NCI-H446 (cell line): ENCODE measurements at regions not wholly inside any gene's neighbourhood (a gene's known extent, or its start where the extent isn't known, plus 50 kb on each side); places are given as distances from the start of the nearest gene placed in this dataset.

Experiments
- DNase-seq, 2 experiments: peaks; one replicate each; lab custom pipeline; 2025; lab: John Stamatoyannopoulos, UW

DNA sequence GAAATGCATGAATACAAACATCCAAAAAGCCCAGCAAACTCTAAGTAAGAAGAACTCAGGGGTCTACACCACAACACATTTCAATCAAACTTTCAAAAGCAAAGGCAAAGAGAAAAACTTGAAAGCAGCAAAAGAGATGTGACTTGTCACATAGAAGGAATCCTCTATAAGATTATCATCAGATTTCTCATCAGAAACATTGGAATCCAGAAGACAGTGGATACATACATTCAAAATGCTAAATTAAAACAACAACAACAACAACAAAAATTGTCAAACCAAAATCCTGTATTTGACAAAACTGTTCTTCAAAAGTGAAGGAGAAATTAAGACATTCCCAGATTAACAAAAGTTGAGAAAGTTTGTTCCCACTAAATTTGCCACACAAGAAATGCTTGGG is 362.7 kb downstream of the ZNF608 start:
- DNase-seq: no peak

DNA sequence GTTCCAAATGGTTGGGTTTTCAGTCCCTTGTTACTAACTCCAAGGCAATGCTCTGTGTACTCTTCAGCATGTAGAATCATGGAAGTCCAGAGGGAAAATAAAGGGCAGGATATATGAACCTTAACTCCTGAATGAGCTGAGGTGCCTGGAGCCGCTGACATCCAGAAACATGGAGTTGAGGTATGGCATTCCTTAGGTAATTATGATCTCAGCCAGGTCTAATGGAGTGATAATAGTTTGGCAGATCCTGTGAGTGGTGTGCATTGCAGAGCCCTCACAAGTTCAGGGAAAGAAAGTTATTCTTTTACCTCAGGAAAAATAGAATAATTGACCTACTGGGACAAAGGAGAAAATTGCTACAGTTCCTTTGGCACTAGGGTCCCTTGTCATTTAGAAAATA is 369.1 kb downstream of the ZNF608 start:
- DNase-seq: no peak

DNA sequence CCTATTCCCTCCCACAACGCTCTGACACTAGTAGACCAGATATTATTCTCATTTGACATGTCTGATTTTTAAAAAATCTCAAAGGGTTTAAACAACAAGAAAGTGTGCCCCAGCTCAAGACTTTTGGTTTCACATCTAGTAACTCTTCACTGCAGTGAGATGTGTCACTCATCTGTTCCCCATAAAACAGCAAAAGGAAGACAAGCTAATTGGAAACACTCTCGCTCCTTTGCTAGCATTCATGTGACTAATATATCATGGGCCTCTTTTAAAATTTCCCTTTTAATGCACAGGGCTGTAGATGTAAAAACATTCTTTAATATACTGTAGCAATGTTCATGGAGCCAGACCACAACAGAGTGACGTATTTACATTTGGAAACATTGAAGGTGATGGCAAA is 372.6 kb downstream of the ZNF608 start:
- no peak for DNase-seq

DNA sequence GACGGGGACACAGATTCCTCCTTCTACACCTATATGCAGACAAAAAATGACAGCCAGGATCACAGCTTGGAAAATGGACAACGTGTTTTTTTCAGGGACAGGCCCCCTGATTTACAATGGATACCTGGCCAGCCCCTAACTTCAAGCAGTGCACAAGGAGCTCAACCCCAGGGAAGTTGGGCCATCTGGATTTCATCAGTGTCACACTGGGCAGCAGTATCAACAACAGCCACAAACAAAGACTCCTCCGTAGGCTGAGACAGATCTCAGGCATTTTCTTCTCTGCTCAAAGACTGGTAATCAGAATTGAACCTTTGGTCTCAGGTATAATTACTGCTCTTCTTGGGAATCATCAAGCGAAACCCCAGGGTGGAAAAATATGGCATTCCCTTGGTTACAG is 374.0 kb downstream of the ZNF608 start:
- no peak for DNase-seq

DNA sequence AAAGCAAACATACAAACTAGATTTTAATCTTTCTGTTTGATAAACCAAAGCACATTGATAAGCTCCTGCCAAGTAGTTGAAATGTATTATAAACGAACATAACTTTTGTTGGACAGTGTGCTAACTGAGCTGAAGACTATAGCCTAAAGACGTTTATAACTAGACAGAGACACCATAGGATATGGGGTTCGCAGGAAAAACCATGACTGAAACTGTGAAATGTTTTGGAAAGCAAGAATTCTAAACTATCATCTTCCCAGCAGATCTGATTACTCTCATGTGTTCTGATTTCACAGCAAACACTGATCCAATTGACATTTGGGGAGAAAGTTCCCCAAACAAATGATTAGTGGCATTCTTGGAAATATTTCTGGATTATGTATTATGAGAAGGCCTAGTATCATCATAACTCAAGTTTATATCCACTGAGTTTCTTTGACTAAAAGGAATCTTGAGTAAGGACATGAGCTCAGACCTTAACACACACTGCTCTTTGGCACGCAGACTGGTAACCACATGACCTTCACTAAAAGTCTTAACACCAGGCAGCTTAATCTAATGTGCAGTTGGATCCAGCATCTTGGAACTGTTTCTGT is 375.2 kb downstream of the ZNF608 start:
- DNase-seq: no peak

DNA sequence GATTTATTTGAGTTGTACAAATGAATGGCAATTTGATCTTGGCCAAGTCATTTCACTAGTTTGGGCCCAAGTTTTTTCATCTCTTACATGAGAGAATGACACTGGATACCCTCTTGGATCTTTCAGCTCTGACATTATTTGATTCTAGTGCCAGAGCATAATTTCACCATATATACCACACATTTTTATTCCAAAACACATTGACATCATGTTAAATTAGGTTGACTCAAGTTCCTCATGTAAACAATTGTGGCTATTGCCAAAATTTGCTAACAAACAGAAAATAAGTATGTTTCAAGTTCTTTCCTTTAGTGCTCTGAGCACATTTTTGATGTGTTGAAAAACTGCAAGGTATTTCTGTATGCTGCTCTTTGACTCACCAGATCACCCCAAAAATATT is 375.8 kb downstream of the ZNF608 start:
- DNase-seq: no peak

DNA sequence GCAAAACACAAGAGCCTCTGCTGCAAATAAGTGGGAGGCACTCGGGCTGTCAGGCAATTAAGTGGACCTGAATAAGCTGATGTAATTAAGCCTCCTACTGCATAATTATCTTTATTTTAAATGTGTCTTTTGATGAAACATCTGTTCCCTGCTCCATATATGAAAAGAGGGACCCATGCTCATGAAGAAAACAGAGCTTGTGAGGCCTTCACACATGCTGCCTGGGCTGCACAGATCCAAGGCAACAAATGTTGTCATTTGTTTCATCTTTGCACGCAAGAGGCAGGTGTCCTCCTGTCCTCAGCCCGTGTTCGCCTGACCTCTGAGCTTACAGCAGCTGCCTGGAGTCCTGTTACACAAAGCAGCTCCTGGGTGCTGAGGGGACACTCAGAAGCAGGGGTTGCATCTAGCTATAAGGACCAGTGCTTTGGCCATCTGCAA is 381.1 kb downstream of the ZNF608 start:
- no peak for DNase-seq

DNA sequence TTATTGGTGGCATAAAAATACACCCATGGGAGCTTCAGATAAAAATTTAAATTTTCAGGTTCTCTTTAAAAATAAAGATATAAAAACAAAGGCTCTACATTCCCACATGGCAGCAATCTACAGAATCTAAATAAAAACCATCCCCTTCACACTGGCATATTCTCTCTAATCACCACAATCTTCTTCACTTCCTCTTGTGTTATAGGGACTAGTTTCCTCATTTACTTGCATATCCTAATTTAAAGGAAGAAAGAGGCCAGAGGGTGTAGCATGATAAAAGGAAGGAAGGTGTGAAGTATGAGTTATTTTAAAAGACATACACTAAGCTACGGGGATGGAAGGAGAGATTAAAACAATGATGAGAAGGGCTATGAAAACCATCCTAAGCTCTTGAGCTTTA is 390.5 kb downstream of the ZNF608 start:
- DNase-seq: no peak

DNA sequence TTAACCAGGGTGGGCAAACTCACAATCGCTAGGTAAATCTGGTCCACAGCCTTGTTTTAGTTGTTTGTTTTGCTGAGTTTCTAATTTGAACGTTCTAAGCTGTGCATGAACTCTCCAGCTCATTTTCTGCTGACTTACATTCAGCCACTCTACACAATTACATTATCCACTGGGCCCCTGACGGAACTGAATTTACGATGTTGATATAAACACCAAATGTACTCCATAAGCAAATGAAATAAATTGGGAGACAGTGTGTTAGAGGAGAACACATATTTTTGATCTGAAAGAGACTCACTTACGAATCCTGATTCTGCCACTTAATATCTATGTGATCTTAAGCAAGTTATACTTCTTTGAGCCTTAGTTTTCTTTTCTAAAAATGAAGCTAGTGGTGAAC is 393.4 kb downstream of the ZNF608 start:
- no peak for DNase-seq

DNA sequence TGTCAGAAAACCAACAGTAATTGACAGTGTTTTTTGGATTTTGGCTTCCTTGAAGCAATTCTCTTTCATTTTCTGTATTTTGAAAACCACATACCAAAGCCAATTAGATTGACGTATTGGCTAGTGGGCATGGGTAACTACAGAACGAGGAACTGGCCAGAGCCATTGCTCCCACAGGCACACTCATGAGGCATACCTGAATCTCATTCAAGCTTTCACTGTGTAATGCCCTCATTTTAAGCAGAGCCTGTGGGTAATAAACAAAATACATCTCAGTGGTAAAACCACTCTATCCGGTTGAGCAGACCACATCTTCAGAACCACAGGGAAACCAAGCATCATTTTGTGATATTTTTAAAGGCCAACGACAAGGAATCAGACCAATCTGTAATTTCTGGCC is 394.1 kb downstream of the ZNF608 start:
- no peak for DNase-seq

DNA sequence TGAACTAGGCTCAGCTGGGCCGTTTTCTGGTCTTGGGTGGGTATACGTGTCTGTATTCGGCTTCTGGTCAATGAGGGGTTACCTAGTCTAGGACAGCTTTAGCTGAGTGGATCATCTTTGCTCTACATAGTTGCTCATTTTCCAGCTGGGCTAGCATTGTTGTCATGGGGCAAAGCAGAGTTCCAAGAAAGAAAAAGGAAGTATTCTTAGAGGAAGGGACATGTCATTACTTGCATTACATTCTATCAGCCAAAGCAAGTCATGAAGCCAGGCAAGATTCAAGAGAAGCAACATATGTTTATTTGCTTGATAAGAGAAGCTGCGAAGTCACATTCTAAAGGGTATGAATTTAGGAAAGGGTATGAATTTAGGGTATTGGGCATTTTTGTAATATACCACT is 396.5 kb downstream of the ZNF608 start:
- no peak for DNase-seq

DNA sequence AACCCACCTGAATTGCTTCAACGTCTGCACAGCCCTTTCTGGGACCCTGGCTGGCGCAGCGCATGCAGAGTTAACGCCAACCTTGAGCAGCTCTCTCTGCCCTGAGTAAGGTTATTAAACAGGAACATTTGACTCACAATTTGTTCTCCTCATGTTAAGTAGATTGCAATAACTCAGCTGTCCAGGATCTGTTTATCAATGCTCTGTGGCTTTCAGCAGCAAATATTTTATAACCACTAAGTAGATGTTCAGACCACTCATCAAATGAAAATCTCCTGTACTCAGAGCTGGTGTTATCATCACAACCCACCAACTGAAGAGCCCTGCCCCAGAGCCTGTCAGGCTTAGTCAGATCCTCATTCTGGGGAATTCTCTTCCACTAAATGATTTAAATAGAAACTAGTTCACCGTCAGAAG is 403.0 kb downstream of the ZNF608 start:
- no peak for DNase-seq

DNA sequence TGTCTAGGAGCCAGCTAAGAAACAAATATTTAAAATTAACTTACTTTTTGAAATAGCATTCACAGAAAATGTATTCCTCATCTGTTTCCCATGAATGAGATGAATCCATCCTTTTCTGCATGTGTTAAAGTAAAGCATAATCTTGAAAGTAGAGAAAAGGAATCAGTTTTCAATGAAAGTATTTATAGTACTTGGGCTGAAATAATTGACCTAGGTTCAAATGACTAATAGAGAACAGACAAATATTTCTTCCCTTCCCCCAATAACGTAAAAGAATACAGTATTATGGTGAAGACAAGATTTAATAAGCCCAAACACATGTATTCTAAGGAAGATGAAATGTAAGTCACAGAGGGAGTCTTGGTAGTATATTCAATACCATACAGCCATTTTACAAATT is 403.5 kb downstream of the ZNF608 start:
- DNase-seq: no peak

DNA sequence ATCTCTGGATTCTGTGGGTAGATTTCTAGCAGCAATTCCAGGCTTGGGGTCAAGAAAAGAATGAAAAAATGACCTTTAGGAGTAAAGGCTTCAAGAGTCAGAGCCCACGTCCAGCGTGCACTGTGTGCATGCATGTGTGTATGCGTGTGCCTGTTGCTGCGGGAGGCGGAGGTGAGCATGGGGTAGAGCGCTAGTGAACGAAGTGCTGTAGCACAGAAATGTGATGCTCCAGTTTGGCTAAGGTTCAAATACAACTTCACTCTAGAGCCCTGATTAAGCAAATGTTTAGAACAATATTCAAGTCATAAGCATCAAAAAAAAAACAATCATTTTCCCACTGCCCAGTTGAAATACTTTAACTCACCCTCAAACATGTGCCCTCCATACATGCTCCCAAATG is 403.9 kb downstream of the ZNF608 start:
- DNase-seq: no peak

DNA sequence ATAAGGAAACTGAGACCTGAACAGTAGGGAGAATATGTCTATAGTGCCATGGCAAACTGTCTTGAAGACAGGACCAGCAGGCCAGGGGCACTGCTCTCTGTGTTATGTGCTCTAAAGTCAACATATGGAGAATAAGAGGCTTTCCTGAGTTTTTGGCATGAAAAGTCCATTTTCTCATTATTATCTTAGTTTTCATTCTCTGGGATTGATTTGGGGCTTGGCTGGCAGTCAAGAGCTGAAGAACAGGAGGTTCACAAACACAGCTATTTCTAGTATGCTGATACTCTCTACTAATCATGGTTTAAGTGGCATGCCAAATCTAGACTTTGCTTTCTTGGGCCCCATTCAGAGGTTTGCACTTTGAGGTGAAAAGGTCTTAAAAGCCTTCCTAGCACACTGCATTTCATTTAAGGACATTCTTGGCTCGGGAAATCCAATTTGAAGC is 404.4 kb downstream of the ZNF608 start:
- peak; percentile 81 to 95 for DNase-seq

DNA sequence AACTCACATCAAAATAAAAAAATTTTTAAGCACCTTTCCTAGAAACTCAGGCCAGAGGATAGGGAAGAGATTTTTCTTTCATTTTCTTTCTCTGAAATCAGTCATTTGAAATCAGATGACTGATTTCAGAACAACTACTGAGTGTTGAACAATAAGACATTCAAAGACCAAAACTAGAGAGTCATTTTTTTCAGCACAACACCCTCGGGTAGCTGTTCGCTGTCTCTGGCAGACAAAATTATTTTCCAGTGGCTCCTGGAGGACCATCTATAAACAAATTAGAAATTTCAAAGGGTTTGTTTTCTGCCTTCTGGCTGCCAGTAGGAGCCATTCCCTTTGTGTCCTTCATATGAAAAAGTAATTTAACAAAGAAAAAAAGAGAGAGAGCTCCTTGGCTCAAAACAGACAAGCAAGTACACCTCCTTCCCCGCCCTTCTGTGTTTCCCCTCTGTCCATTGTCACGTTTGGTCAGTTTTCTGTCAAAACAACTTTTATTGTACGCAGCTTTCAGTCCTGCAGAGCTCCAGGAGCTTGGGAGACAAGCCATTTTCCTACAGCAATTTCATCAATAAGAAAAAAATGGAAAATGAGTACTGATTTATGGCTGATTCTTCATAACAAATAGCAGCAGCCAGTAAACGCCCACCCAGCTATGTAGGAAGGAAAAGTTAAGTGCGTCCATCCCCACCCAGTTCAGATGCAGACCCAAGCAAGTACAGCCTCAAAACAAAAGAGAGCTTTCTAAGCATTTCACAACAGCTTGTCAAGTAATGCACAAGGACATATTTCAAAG is 405.2 kb downstream of the ZNF608 start:
- DNase-seq: no peak

DNA sequence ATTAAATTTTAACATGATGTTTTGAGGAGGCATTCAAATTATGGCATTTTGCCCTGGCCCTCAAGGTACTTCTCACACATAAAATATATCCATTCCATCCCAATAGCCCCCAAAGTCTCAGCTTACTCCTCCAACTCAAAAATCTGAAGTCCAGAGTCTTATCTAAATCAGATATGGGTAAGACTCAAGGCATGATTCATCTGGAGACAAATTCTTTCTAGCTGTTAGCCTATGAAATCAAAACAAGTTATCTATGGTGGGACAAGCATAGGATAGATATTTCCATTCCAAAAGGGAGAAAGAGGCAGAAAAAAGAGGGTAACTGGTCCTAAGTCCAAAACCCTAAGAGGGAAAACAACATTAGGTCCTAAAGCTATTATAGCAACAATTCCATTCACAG is 408.4 kb downstream of the ZNF608 start:
- DNase-seq: no peak

DNA sequence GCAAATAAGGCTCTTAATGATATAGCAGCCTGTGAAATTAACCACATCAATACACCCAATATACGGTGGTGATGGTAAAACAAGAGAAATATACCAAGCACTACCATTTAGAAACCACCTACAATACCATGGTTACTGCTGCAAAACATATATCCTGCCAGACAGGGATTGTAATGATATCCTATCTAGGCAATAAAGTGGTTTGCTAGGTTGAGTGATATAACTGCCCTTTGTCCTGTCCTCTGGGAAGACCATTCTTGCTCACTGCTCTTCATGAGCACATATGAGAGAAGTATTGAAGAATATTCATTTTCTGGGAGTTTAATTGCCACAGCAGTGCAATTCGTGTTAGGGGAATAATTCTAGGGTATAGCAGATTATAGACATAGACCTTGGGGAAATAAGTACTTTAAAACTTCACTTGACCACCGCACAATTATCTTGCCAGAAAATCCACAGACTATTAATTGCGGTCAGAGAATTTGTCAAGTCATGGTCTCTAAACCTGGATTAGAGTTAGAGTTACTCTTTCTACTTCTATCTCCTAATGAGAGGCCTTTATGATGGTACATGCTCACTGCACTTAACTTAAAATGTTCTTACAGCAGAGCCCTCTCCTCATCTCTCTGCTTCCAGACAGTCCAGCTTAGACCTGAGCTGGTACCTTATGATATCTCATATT is 413.0 kb downstream of the ZNF608 start:
- DNase-seq: no peak

DNA sequence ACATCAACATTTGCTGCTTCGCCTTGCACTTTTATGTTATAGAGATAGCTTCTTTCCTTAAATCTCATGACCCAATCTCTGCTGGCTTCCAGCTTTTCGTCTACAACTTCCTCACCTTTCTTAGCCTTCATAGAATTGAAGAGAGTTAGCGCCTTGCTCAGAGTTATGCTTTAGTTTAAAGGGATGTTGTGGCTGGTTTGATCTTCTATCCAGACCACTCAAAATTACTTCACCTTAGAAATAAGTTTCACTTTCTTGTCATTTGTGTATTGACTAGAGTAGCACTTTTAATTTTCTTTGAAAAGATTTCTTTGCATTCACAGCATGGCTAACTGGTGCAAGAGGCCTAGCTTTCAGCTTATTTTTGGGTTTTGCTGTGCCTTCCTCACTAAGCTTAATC is 414.2 kb downstream of the ZNF608 start:
- no peak for DNase-seq

DNA sequence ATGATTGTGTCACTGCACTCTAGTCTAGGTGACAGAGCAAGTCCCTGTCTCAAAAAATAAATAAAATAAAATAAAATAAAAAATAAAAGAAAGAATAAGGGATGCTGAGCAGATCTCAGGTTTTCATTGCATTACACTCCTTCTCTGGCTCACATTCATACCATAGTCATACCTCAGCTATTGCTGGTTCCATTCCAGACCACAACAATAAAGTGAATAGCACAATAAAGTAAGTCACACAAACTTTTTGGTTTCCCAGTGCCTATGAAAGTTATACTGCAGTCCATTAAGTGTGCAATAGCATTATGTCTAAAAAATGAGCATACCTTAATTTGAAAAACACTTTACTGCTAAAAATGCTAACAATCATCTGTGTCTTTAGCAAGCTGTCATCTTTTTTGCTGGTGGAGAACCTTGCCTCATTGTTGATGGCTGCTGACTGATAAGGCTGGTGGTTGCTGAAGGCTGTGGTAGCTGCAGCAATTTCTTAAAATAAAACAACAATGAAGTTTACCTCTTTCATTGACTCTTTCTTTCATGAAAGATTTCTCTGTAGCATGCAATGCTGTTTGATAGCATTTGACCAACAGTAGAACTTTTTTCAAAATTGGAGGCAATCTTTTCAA is 415.7 kb downstream of the ZNF608 start:
- no peak for DNase-seq

DNA sequence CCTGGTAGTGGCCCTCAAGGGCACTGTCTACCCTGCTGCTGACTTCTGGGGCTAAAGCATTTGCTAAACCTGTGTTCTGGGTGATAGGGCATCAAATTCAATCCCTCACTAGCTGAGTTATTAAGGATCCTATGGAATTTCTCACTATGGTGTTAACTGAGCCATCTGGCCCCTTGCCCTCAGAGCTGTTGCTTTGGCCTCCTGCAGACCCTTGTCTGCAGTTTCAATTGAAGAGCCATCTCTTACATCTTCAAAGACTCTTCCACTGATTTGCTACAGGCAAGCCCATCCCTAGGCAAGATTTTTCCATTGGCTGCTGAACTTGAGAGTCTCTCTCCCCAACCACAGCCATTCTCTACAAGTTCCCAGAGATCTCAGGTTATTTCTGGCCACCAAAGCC is 418.2 kb downstream of the ZNF608 start:
- DNase-seq: no peak

DNA sequence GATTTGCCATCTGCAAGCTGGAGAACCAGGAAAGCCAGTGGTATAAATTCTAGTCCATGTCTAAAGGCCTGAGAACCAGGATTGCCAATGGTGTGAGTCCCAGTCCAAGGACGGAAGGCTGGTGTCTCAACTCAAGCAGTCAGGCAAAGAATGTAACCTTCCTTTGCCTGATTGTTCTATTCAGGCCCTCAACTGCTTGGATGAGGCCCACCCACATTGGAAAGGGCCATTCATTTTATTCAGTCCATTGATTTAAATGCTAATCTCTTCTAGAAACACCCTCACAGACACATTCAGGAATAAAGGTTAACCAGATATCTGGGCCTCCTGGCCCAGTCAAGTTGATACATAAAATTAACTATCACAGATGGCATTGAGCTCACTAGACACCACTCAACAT is 427.8 kb downstream of the ZNF608 start:
- DNase-seq: no peak

DNA sequence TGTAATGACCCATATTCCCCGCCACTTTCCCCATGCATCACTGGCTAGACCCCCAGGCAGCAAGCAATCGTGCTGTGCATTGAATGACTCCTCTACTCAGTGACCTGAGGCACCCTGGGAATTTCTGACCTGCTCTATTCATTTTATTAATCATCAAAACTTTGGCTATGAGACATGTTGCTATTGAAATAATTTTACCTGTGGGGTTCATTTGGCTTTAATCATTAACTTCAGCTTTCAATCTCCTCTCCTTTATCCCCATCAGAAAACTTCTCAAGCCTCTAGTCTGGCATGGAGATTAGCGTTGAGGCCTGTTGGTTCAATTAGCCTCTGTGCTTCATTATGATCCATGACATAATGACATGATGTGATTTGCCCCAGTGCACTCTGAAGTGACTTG is 429.0 kb downstream of the ZNF608 start:
- no peak for DNase-seq
